Keratinocyte (primary cell): ENCODE measurements at regions not wholly inside any gene's neighbourhood (a gene's known extent, or its start where the extent isn't known, plus 50 kb on each side); places are given as distances from the start of the nearest gene placed in this dataset.
A peak's percentile ranks its signal among the peaks of the same experiment; 100 is the strongest.

Experiments used
- DNase-seq: peaks from one replicate; pipeline ENCODE4 v3.0.0-alpha.2; 2011; ENCODE audit warnings: low read depth, missing footprints, low spot score
- FAIRE-seq: peaks from 2 replicates; lab custom pipeline; 2011; peaks lifted over from hg19 to GRCh38; lab: Jason Lieb, UNC
- H2AFZ ChIP-seq: 2 replicates; pipeline ENCODE4 v1.6.0; 2012; ENCODE audit warnings: low read length, control low read depth, inconsistent platforms; ENCODE audit not compliant: control insufficient read depth
- H3K27ac ChIP-seq: 2 replicates; pipeline ENCODE4 v1.5.1; 2011; ENCODE audit warnings: low read length; ENCODE audit not compliant: control insufficient read depth, insufficient read depth
- H3K27me3 ChIP-seq: 3 replicates; pipeline ENCODE4 v1.6.0; 2011; ENCODE audit warnings: low read length; ENCODE audit not compliant: control insufficient read depth, insufficient read depth; ENCODE audit errors: extremely low read depth
- H3K36me3 ChIP-seq, 2 experiments: 2 replicates in 1 of 2; 3 replicates in 1 of 2; pipeline ENCODE4 v1.5.1; 2011; ENCODE audit warnings: low read length in 2 of 2, mild to moderate bottlenecking in 1 of 2; ENCODE audit not compliant: control insufficient read depth in 2 of 2, insufficient read depth in 2 of 2; ENCODE audit errors: extremely low read depth in 1 of 2
- H3K4me1 ChIP-seq: 3 replicates; pipeline ENCODE4 v1.5.1; 2011; ENCODE audit warnings: low read length; ENCODE audit not compliant: control insufficient read depth, insufficient read depth; ENCODE audit errors: extremely low read depth
- H3K4me2 ChIP-seq: 3 replicates; pipeline ENCODE4 v1.6.0; 2011; ENCODE audit warnings: low read depth, low read length; ENCODE audit not compliant: control insufficient read depth, insufficient read depth; ENCODE audit errors: extremely low read depth
- H3K4me3 ChIP-seq, 3 experiments: fragments of 200-600 bp in 1 of 3; sonication (generic) in 1 of 3; 2 replicates in 2 of 3; 3 replicates in 1 of 3; pipeline ENCODE4 v1.5.1; 2011 to 2016; ENCODE audit warnings: low read length in 3 of 3, mild to moderate bottlenecking in 3 of 3, control low read depth in 2 of 3, inconsistent platforms in 1 of 3, low read depth in 1 of 3, mixed read lengths in 1 of 3, mixed run types in 1 of 3, moderate library complexity in 1 of 3; ENCODE audit not compliant: control insufficient read depth in 2 of 3, insufficient read depth in 2 of 3; ENCODE audit errors: extremely low read depth in 1 of 3
- H3K79me2 ChIP-seq: 2 replicates; pipeline ENCODE4 v1.6.0; 2012; ENCODE audit warnings: low read length; ENCODE audit not compliant: control insufficient read depth, insufficient read depth
- H3K9ac ChIP-seq: 3 replicates; pipeline ENCODE4 v1.6.0; 2011; ENCODE audit warnings: low read length; ENCODE audit not compliant: control insufficient read depth, insufficient read depth; ENCODE audit errors: extremely low read depth
- H3K9me1 ChIP-seq: 3 replicates; pipeline ENCODE4 v1.6.0; 2011; ENCODE audit warnings: low read length; ENCODE audit not compliant: control insufficient read depth, insufficient read depth; ENCODE audit errors: extremely low read depth
- H3K9me3 ChIP-seq: 2 replicates; pipeline ENCODE4 v1.5.1; 2012; ENCODE audit warnings: low read depth, low read length; ENCODE audit not compliant: control insufficient read depth
- H4K20me1 ChIP-seq: 3 replicates; pipeline ENCODE4 v1.6.0; 2011; ENCODE audit warnings: low read length; ENCODE audit not compliant: control insufficient read depth, insufficient read depth; ENCODE audit errors: extremely low read depth
- EZH2 ChIP-seq: IDR thresholded peaks from one replicate; pipeline ENCODE4 v1.6.1; 2012; ENCODE audit warnings: inconsistent platforms, mild to moderate bottlenecking, low read length, moderate library complexity
- dilution Hi-C: fragments of 300-500 bp; cut with MboI; formaldehyde crosslinking; loops from one replicate; pipeline ENCODE4 v1.7.0; 2020; ENCODE audit warnings: low sequenced_read_pairs; ENCODE audit not compliant: extremely low pct_ligation_motif_present
- TF ChIP-seq, protein P1 (sequence below), 3 experiments: IDR thresholded peaks in 1 of 3; conservative IDR thresholded peaks in 1 of 3; optimal IDR thresholded peaks in 1 of 3; 2 replicates in 2 of 3; 3 replicates in 1 of 3; pipeline versions ENCODE3 to v1.5.1; 2011; ENCODE audit warnings: low read length in 3 of 3, mild to moderate bottlenecking in 3 of 3, moderate library complexity in 2 of 3, control low read depth in 1 of 3, inconsistent platforms in 1 of 3; ENCODE audit not compliant: insufficient read depth in 2 of 3; ENCODE audit errors: extremely low read depth in 1 of 3

DNA sequence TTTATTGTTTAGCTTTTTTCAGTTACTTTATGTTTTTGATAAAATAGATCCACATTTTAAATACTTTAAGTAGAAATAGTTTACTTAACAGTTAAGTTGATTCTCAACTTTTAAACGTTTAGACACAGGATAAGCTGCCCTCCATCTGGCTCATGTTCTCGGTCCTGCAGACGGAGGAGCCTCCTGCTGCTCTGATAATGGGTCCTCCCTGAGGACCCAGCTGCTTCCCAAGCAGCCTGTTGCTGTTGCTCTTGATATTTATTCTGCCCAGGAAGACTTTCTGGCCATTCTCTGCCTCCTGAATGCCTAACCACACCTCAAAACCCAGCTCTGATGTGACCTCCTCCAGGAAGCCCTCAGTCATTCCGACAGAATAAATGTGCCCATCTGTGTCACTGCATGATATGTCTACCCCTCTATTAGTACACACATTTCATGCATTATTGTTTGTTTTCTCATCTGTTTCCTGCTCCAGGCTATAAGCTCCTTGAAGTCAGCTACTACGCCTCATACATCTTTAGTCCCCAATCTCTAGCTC is 267.2 kb upstream of the MSX2 start:
- dilution Hi-C loops, result no loop called here

DNA sequence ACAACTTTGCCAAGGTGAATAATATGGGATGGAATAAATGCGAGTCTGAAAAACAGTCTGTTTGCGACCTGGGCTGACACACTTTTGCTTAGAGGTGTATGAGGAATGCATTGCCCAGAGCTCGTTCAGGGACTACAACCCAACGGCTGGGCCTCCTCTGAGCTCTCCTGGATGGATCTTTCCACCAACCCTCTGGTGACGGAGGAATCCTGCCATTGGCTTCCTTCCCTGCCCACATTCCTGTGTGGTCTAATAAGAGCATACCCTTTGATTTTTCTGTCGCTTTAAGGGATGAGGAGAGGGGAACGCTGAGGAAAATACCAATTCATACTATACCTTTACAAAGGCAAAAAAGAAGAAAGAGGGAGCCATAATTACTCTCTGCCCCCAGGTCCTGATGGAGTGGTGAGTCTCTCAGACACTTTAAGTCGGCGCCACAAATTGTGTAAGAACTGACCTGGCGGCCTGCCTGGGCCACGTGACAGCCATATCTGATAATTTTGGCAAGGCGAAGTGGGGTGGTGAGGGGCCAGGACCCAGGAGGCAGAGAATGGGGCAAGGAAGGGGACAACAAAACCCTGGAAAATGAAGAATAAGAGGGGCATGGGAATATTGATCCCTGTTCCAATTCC is 265.2 kb upstream of the MSX2 start:
- Histone ChIP-seq H3K27me3 (no peaks in the 10 kb centered on the region), H3K36me3 (no peaks in the 10 kb centered on the region), H3K4me2 (peak overlapping the region; percentile 75), H3K9me3 (no peaks in the 10 kb centered on the region), H4K20me1 (no peaks in the 10 kb centered on the region), H3K4me1 (peaks cover 19% of the 10 kb centered on the region), H3K9me1 (no peaks in the 10 kb centered on the region), H3K27ac (peak overlapping the region; percentile 36), H3K4me3 (no peak overlapping the region), H3K9ac (no peak overlapping the region), H2AFZ (peak overlapping the region; percentile 92), H3K79me2 (no peaks in the 10 kb centered on the region)
- DNase-seq, result no peak
- FAIRE-seq, result peak; percentile 75
- dilution Hi-C loops, result no loop called here
- TF ChIP-seq, protein P1, sequence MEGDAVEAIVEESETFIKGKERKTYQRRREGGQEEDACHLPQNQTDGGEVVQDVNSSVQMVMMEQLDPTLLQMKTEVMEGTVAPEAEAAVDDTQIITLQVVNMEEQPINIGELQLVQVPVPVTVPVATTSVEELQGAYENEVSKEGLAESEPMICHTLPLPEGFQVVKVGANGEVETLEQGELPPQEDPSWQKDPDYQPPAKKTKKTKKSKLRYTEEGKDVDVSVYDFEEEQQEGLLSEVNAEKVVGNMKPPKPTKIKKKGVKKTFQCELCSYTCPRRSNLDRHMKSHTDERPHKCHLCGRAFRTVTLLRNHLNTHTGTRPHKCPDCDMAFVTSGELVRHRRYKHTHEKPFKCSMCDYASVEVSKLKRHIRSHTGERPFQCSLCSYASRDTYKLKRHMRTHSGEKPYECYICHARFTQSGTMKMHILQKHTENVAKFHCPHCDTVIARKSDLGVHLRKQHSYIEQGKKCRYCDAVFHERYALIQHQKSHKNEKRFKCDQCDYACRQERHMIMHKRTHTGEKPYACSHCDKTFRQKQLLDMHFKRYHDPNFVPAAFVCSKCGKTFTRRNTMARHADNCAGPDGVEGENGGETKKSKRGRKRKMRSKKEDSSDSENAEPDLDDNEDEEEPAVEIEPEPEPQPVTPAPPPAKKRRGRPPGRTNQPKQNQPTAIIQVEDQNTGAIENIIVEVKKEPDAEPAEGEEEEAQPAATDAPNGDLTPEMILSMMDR (optimal IDR thresholded peaks at IDR 0.05 in 1 of 3, IDR thresholded peaks at IDR 0.05 in 1 of 3, conservative IDR thresholded peaks at IDR 0.05 in 1 of 3; ENCODE audit: extremely low read depth in 1 of 3, insufficient read depth in 2 of 3, low read length in 3 of 3), result no peak
- no peak for TF ChIP-seq EZH2

More for the DNA sequence above, 267.2 kb upstream of the MSX2 start:
- Histone ChIP-seq H4K20me1 (no peaks in the 10 kb centered on the region), H2AFZ (no peak overlapping the region), H3K36me3 (no peaks in the 10 kb centered on the region), H3K9me3 (no peaks in the 10 kb centered on the region), H3K27me3 (no peaks in the 10 kb centered on the region), H3K27ac (no peak overlapping the region), H3K79me2 (no peaks in the 10 kb centered on the region), H3K4me1 (peaks cover 19% of the 10 kb centered on the region), H3K4me2 (no peak overlapping the region), H3K9me1 (no peaks in the 10 kb centered on the region), H3K4me3 (no peak overlapping the region), H3K9ac (no peak overlapping the region)
- FAIRE-seq, result no peak
- no peak for DNase-seq
- no peak for TF ChIP-seq EZH2
- TF ChIP-seq, protein P1 (optimal IDR thresholded peaks at IDR 0.05 in 1 of 3, IDR thresholded peaks at IDR 0.05 in 1 of 3, conservative IDR thresholded peaks at IDR 0.05 in 1 of 3; ENCODE audit: extremely low read depth in 1 of 3, insufficient read depth in 2 of 3, low read length in 3 of 3), result no peak
